K562 (cell line): ENCODE measurements at regions not wholly inside any gene's neighbourhood (a gene's known extent, or its start where the extent isn't known, plus 50 kb on each side); places are given as distances from the start of the nearest gene placed in this dataset.

ENCODE experiments used
- ATAC-seq: fragments of 200-7000 bp; cut with Tn5 transposase; 3 replicates; pipeline ENCODE4 v1.9.1; 2020; ENCODE audit warnings: moderate library complexity
- BruUV-seq: library from RNA; stranded (reverse); fragments of 400-500 nt; replicated peaks from 2 replicates; lab custom pipeline; 2021; lab: Mats Ljungman, UMichigan
- CTCF ChIA-PET: fragments of 300-600 bp; formaldehyde crosslinking; extraction: SDS; loops from one replicate; lab custom pipeline; 2021; ENCODE audit warnings: low intra/inter-chr PET ratio; lab: Yijun Ruan, JAX
- POLR2A ChIA-PET: fragments of 300-600, 350-650 bp; sonication (Branson Sonifier 250); formaldehyde crosslinking; extraction: SDS; loops from one replicate; lab custom pipeline; 2021; ENCODE audit warnings: antibody characterized with exemption, inconsistent platforms; lab: Yijun Ruan, JAX
- DNase-seq, 4 experiments: peaks; one replicate each; pipeline versions ENCODE4 v3.0.0 to v3.0.0-alpha.2; 2011 to 2018; ENCODE audit warnings: low spot score in 3 of 4, mixed read lengths in 3 of 4; ENCODE audit errors: extremely low read depth in 1 of 4
- FAIRE-seq: peaks from 2 replicates; lab custom pipeline; 2011; peaks lifted over from hg19 to GRCh38; lab: Jason Lieb, UNC
- H2AFZ ChIP-seq: 2 replicates; pipeline ENCODE4 v1.6.0; 2011; ENCODE audit warnings: low read depth, low read length, control low read depth, inconsistent platforms
- H3K27ac ChIP-seq: fragments of 200-600 bp; 3 replicates; pipeline ENCODE4 v1.8.0; 2011; ENCODE audit warnings: low read depth, mild to moderate bottlenecking, control low read depth, inconsistent platforms, low read length, moderate library complexity, mixed read lengths; ENCODE audit errors: extremely low read depth
- H3K27me3 ChIP-seq, 2 experiments: fragments of 300-600 bp in 1 of 2; 2 replicates in 1 of 2; 3 replicates in 1 of 2; pipeline versions ENCODE4 v1.6.0 to v1.8.0; 2011; ENCODE audit warnings: inconsistent platforms in 2 of 2, low read length in 2 of 2, mild to moderate bottlenecking in 1 of 2, mixed read lengths in 1 of 2, moderate library complexity in 1 of 2; ENCODE audit not compliant: control insufficient read depth in 2 of 2, insufficient read depth in 2 of 2
- H3K36me3 ChIP-seq: fragments of 300-600 bp; 3 replicates; pipeline ENCODE4 v1.8.0; 2011; ENCODE audit warnings: mild to moderate bottlenecking, low read length, inconsistent platforms; ENCODE audit not compliant: control insufficient read depth, insufficient read depth
- H3K4me1 ChIP-seq, 2 experiments: fragments of 200-600 bp in 1 of 2; replicated peaks in 1 of 2; 2 replicates in 1 of 2; 3 replicates in 1 of 2; pipeline versions ENCODE4 v1.5.1 to v1.8.0; 2011; ENCODE audit warnings: inconsistent platforms in 2 of 2, low read length in 2 of 2, mild to moderate bottlenecking in 1 of 2, mixed read lengths in 1 of 2, moderate library complexity in 1 of 2; ENCODE audit not compliant: control insufficient read depth in 2 of 2, insufficient read depth in 2 of 2
- H3K4me2 ChIP-seq: 2 replicates; pipeline ENCODE4 v1.6.1; 2011; ENCODE audit warnings: low read length, control low read depth, inconsistent platforms, mixed read lengths; ENCODE audit not compliant: insufficient read depth
- H3K4me3 ChIP-seq: fragments of 200-600 bp; sonication (generic), shearing (Covaris generic); 2 replicates; pipeline ENCODE4 v1.5.1; 2016; ENCODE audit warnings: control low read depth, inconsistent platforms
- H3K79me2 ChIP-seq: fragments of 200-600 bp; 3 replicates; pipeline ENCODE4 v1.8.0; 2011; ENCODE audit warnings: low read length, inconsistent platforms; ENCODE audit not compliant: control insufficient read depth, insufficient read depth
- H3K9ac ChIP-seq, 2 experiments: 2 replicates each; pipeline versions ENCODE4 v1.6.0 to v1.6.1; 2011; ENCODE audit warnings: low read depth in 2 of 2, low read length in 2 of 2, control low read depth in 1 of 2, inconsistent platforms in 1 of 2, mild to moderate bottlenecking in 1 of 2, mixed read lengths in 1 of 2; ENCODE audit not compliant: insufficient read depth in 1 of 2
- H3K9me1 ChIP-seq: one replicate; pipeline ENCODE4 v1.6.0; 2011; ENCODE audit warnings: inconsistent platforms, mild to moderate bottlenecking, low read length, moderate library complexity; ENCODE audit not compliant: control insufficient read depth, insufficient read depth
- H3K9me3 ChIP-seq: replicated peaks from 2 replicates; pipeline ENCODE4 v1.5.1; 2011; ENCODE audit warnings: low read depth, low read length, inconsistent platforms; ENCODE audit not compliant: control insufficient read depth, insufficient read depth
- H4K20me1 ChIP-seq: replicated peaks from 2 replicates; pipeline ENCODE4 v1.6.1; 2011; ENCODE audit warnings: low read length, inconsistent platforms, mixed read lengths; ENCODE audit not compliant: control insufficient read depth, insufficient read depth
- ARNT ChIP-seq, 2 experiments: fragments of 450-650 bp; IDR thresholded peaks; 2 replicates each; pipeline ENCODE4 v1.6.1; 2016; ENCODE audit warnings: mild to moderate bottlenecking in 1 of 2
- ERF ChIP-seq: fragments of 450-650 bp; formaldehyde crosslinking; IDR thresholded peaks from 2 replicates; pipeline ENCODE4 v1.4.0; 2020; ENCODE audit warnings: mild to moderate bottlenecking, mixed read lengths
- HDAC8 ChIP-seq: fragments of 450-650 bp; IDR thresholded peaks from 2 replicates; pipeline ENCODE4 v1.6.1; 2016; ENCODE audit warnings: mild to moderate bottlenecking, missing genetic modification characterization, moderate library complexity, missing compliant biosample characterization
- HLTF ChIP-seq: fragments of 450-650 bp; IDR thresholded peaks from 2 replicates; pipeline ENCODE4 v1.6.1; 2016
- NCOA4 ChIP-seq: fragments of 450-650 bp; IDR thresholded peaks from 2 replicates; pipeline ENCODE4 v1.6.1; 2018; ENCODE audit warnings: mild to moderate bottlenecking; ENCODE audit not compliant: partially characterized antibody
- NR1H2 ChIP-seq: sonication (generic); formaldehyde crosslinking; IDR thresholded peaks from 2 replicates; pipeline ENCODE4 v1.4.0; 2020; ENCODE audit warnings: mild to moderate bottlenecking, missing genetic modification reagents
- WGBS: fragments of 100-300 bp; shearing (Covaris generic); methylation state at CpG from one replicate; pipeline ENCODE4 v1.1.6; 2016; ENCODE audit warnings: low coverage, mixed read lengths; ENCODE audit not compliant: insufficient coverage; ENCODE audit errors: missing lambda C conversion rate; 5-methylcytosine and 5-hydroxymethylcytosine counted together
- in situ Hi-C: fragments of 300-500 bp; cut with MboI; formaldehyde crosslinking; loops from 4 replicates; pipeline ENCODE4 v1.15.0; 2018; ENCODE audit warnings: inconsistent platforms, mixed read lengths
- intact Hi-C: fragments of 100-400 bp; cut with micrococcal nuclease; formaldehyde crosslinking; loops from 2 replicates; pipeline ENCODE4 v1.14.2; 2022
- TF ChIP-seq, protein P1 (sequence below): fragments of 250-450 bp; sonication (Bioruptor Pico); IDR thresholded peaks from 2 replicates; pipeline ENCODE4 v1.4.0; 2020; ENCODE audit warnings: mild to moderate bottlenecking, moderate library complexity

DNA sequence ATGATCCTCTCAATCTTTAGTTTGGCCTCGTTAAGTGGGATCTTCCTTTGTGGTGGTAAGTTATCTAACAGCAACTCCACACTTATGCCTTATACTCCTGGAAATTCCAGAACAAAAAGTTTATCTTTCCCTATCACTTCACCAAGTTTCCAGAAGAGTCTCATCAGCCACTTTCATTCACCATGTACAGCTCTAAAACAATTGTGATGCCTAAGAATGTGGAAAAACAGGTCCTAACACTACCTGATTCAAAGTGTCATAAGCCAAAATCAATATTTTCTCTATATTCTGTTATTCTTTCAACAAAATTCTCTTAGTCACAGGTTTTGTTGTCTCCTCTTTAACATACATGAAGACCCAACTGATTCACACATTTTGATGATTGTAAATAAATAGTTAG, 342.4 kb upstream of the TYRP1 start:
- Histone ChIP-seq H3K27ac (no peak overlapping the region), H3K9me3 (no peaks in the 10 kb centered on the region), H3K79me2 (no peaks in the 10 kb centered on the region), H4K20me1 (no peaks in the 10 kb centered on the region), H2AFZ (no peak overlapping the region), H3K4me2 (no peak overlapping the region), H3K4me1 (no peaks in the 10 kb centered on the region), H3K4me3 (no peak overlapping the region), H3K27me3 (no peaks in the 10 kb centered on the region), H3K9ac (no peak overlapping the region), H3K36me3 (no peaks in the 10 kb centered on the region), H3K9me1 (no peaks in the 10 kb centered on the region)
- WGBS = 0% methylated on average over 1 of the region's 1 CpG
- DNase-seq (no peak), ATAC-seq (no peak), FAIRE-seq (no peak)
- in situ Hi-C loops = no loop called here
- TF ChIP-seq NR1H2 (CRISPR knock-in tag) = no peak
- TF ChIP-seq, protein P1, sequence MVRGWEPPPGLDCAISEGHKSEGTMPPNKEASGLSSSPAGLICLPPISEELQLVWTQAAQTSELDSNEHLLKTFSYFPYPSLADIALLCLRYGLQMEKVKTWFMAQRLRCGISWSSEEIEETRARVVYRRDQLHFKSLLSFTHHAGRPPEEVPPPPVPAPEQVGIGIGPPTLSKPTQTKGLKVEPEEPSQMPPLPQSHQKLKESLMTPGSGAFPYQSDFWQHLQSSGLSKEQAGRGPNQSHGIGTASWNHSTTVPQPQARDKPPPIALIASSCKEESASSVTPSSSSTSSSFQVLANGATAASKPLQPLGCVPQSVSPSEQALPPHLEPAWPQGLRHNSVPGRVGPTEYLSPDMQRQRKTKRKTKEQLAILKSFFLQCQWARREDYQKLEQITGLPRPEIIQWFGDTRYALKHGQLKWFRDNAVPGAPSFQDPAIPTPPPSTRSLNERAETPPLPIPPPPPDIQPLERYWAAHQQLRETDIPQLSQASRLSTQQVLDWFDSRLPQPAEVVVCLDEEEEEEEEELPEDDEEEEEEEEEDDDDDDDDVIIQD (CRISPR knock-in tag) = no peak
- TF ChIP-seq HDAC8 (tag) = no peak
- no peak for TF ChIP-seq NCOA4
- TF ChIP-seq ARNT (IDR thresholded peaks at IDR 0.05) = no peak
- no peak for TF ChIP-seq HLTF
- TF ChIP-seq ERF = no peak
- POLR2A ChIA-PET = no interaction called here
- intact Hi-C loops = no loop called here
- CTCF ChIA-PET = no interaction called here
- BruUV-seq = no TSS peak
